Astrocyte (in vitro differentiated cells and primary cell): ENCODE measurements at regions not wholly inside any gene's neighbourhood (a gene's known extent, or its start where the extent isn't known, plus 50 kb on each side); places are given as distances from the start of the nearest gene placed in this dataset.
"Not testable (repeated sequence)": the region's sequence is repeated elsewhere in the genome, so short reads cannot be mapped to it uniquely, and the experiment has no call there.

Source experiments
- CTCF ChIP-seq: IDR thresholded peaks from 2 replicates; pipeline ENCODE4 v1.5.1; 2011; ENCODE audit warnings: low read depth, mild to moderate bottlenecking, inconsistent platforms, low read length, moderate library complexity; ENCODE audit not compliant: insufficient read depth
- EZH2 ChIP-seq: IDR thresholded peaks from 2 replicates; pipeline ENCODE4 v1.6.1; 2012; ENCODE audit warnings: mild to moderate bottlenecking, low read length, inconsistent platforms; ENCODE audit not compliant: insufficient read depth

GRCh38 chr14:39639009-39639408 lies 206.8 kb upstream of the FBXO33 start:
- not testable (repeated sequence) for TF ChIP-seq CTCF, EZH2
